ENCODE measurements at regions not wholly inside any gene's neighbourhood (a gene's known extent, or its start where the extent isn't known, plus 50 kb on each side); places are given as distances from the start of the nearest gene placed in this dataset.

GRCh38 chr5:171509467-171509866 is 90.0 kb downstream of the FGF18 start:
- DNase-seq (ENCODE audit: low spot score) = no peak

GRCh38 chr5:171512397-171512796 is 93.0 kb downstream of the FGF18 start:
- no peak for DNase-seq (ENCODE audit: low spot score)

DNA sequence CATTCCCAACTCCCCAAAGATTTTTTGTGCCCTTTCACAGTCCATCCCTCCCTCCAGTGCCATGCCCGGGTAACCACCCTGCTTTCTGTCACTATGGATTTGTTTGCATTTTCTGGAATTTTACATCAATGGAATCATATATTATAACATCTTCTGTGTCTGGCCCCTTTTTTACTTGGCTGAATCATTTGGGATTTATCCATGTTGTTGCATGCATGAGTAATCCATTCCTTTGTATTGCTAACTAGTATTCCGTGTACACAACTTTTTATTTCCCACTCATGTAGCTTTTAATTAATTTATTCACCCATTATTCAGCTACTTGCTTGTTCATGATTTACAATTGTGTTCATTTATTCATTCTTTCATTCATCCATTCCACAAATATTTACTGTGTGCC is 94.1 kb downstream of the FGF18 start:
- no peak for DNase-seq (ENCODE audit: low spot score)

DNA sequence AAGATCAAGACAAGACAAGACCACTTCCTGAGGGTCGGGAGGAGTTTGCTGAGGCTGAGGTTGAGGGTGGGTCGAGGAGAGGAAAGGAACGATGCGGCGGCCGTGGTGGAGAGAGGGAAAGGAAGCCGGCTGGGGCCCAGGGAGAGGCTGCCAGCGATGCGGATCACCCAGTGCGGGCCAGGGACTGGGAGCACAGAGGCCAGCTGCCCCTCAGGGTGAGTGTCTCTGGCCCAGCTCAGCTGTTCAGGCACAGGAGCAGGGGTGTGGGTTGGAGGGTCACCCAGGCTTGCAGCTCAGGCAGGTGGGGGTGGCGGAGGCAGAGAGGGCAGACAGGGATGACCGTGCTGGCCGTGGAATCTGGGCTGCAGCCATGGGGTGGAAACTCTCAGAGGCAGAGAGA is 99.5 kb downstream of the FGF18 start:
- DNase-seq (ENCODE audit: low spot score) = no peak

GRCh38 chr5:171520300-171521174 is 101.1 kb downstream of the FGF18 start:
- no peak for DNase-seq (ENCODE audit: low spot score)

- no peak for DNase-seq (ENCODE audit: low spot score)
These were observed 101.8 kb downstream of the FGF18 start for GRCh38 chr5:171521219-171521633.

DNA sequence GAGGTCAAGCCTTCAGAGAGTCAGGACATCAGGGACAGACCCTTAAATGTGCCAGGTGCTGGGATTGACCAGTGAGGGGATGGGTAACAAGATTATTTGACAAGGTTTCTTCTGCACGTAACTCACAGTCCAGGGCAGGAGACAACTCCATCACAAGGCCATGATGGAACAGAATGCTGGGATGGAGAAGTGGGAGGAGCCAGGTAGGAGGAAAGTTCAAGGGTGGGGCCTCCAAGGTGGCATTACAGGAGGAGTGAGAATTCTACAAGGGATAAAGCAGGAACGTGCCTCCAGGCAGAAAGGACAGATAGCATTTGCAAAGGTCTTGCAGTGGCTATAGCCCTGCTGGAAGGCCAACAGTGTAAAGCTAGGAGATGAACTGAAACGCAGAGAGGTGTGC is 102.2 kb downstream of the FGF18 start:
- no peak for DNase-seq (ENCODE audit: low spot score)

GRCh38 chr5:171523781-171524180 is 104.3 kb downstream of the FGF18 start:
- no peak for DNase-seq (ENCODE audit: low spot score)

- DNase-seq (ENCODE audit: low spot score) = no peak
These were observed 105.0 kb downstream of the FGF18 start for GRCh38 chr5:171524466-171524865.

GRCh38 chr5:171525085-171525484 is 105.6 kb downstream of the FGF18 start:
- no peak for DNase-seq (ENCODE audit: low spot score)

DNA sequence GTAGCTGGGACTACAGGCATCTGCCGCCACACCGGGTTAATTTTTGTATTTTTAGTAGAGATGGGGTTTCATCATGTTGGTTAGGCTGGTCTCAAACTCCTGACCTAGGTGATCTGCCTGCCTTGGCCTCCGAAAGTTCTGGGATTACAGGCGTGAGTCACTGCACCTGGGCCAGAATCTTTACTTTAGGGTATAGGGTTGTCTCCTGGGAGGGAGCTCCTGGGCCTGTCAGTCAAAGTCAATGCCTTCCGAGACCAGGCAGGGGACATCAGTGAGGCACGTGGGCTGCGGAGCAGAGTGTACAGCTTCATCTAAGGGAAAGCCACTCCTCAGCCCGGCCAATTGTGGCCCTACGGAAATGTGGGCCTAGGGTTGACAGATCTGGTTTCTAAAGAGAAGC is 108.6 kb downstream of the FGF18 start:
- no peak for DNase-seq (ENCODE audit: low spot score)

- no peak for DNase-seq (ENCODE audit: low spot score)
These were observed 109.6 kb downstream of the FGF18 start for GRCh38 chr5:171528865-171529614.

DNA sequence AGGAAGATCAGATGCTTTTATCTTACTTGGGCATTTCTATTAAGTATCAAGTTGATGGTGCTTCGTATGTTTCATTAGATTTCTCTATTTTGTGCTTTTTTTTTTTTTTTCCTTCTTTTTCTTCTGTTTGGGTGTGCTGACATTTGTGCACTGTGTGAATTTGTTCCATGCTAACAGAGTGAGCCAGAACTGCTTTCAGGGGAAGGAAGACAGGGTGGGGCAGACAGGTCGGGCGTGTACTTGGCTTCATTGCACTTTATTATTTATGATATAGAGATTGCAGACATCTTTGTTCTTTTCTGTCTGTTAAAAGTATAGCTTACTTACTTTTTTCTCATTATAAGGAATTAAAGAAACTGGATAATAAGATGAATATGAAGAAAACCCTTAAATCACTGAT is 112.2 kb downstream of the FGF18 start:
- no peak for DNase-seq (ENCODE audit: low spot score)

DNA sequence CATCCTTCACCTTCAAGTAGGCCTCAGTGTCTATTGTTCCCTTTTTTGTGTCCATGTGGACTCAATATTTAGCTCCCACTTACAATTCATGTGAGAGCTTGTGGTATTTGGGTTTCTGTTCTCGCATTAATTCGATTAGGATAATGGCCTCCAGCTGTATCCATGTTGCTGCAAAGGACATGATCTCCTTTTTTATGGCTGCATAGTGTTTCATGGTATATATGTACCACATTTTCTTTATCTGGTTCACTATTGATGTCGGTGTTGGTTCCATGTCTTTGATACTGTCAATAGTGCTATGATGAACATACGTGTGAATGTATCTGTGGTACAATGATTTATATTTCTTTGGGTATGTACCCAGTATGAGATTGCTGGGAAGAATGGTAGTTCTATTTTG is 113.7 kb downstream of the FGF18 start:
- no peak for DNase-seq (ENCODE audit: low spot score)

DNA sequence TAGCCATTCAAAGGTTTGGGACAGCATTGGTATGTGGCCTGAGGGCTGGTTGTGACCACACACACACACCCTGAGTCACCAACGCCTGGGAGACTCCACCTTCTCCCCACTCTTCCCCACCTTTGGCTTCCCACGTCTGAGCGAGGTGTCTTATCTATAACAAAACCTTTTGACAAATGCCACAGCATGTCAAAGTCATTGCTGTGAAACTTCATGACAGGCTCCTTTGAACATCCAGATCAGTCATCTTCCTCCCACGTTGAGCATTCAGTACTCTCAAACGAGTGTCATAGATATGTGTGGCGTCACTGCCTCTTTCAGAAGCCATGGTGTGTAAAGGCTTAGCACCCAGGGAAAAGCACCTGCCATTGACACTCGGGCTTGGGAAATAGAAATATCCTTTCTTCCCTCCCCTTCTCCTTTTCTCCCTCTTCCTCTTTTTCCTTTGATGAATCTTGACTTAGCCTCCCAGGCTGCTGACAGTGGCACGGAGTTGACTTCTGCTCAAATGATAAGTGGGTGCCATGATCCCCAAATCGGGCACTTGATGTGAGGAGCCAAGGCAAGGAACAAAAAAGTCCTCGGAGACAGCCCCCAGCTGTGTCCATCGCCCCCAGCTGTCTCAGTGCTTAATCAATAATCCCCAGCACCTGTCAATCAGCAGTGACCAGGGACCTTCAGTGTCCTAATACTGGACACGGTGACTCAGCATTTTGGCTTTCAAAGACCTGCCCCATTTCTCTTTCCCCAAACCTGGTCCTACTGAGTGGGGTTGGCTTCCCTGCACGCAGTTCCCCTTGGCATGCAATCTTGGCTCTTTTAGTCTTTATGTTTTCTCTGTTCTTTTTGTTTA is 114.8 kb downstream of the FGF18 start:
- no peak for DNase-seq (ENCODE audit: low spot score)

GRCh38 chr5:171535162-171535561 is 115.7 kb downstream of the FGF18 start:
- no peak for DNase-seq (ENCODE audit: low spot score)

DNA sequence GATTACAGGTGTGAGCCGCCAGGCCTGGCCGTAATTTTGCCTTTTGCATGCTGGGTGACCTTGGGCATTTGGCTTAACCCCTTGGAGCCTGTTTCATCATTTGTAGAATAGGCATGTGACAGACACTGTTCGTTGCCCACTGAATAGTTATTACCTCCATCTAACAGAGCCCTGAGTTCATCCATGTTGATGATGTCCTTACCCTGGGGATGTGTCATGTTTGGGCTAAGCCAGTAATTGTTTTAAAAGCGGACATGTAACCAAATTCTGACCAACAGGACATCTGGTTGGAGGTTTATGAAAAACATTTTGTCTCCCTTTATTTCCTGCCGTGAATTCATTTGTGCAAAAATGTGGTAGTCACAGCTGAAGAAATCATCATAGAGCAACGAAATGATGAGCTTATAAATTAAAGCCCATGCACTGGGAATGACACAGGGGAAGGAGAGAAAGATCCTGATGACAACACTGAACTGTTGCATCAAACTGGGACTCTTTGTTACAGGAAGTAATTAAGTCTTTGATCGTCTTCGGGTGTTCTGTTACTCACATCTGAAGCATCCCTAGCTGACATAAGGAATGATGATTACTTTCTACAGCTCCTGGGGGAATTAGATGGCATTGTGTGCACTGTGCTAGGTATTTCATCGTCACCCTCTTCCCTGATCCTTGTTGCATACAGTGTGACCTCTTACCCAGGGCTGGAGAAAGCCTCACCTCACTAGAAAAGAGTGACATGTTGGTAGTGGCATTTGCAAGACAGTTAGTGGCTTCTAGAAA is 117.8 kb downstream of the FGF18 start:
- no peak for DNase-seq (ENCODE audit: low spot score)

DNA sequence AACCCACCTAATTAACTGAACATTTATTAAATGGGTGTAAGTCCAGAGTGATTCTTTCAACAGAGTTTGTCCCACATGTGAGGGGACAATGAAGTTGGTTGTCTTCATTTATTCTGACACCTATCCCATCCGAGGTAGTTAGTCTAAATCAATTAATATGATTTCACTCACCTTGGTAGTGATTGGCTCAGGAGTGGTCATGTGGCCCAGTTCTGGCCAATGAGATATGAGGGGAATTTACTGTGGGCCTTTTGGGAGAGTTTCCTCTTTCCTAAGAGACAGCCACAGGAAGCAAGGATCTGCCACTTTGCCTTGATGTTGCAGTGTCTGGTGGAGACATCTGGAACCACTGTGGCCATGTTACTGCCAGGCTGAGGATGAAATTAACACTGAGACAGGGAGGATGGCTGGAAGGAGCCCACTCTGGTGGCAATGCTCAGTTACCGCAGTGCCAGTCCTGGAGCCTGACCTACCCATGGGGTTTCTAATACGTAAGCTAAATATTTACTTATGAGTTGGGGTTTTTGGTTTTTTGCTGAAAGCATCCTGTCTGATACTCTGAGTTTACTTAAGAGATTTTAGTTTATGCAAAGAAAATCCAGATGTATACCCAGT is 118.6 kb downstream of the FGF18 start:
- no peak for DNase-seq (ENCODE audit: low spot score)

- DNase-seq (ENCODE audit: low spot score) = no peak
These were observed 119.2 kb downstream of the FGF18 start for GRCh38 chr5:171538681-171539080.

GRCh38 chr5:171540865-171541264 is 121.4 kb downstream of the FGF18 start:
- DNase-seq (ENCODE audit: low spot score) = no peak

DNA sequence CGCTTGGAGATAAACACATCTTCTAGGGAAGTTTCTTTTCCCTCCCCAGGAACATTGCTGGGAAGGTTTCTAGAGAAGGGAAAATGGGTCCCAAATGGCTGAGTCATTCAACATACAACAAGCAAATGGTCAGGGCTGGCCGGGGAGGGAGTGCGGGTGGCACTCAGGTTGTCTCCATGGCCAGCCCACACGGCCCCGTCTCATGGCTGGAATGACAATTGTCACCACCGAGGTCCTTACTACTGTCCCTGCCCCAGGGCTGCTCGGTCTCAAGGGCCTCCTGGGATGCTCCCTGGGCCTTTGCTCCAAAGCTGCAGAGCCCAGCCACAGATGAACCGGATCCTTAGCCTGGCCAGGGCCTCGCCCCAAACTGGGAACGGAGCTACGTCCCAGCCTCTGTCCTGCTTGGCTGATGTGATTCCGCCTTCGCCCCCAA is 121.9 kb downstream of the FGF18 start:
- DNase-seq (ENCODE audit: low spot score) = no peak
